ENCODE measurements at regions not wholly inside any gene's neighbourhood (a gene's known extent, or its start where the extent isn't known, plus 50 kb on each side); places are given as distances from the start of the nearest gene placed in this dataset.
A peak's percentile ranks its signal among the peaks of the same experiment; 100 is the strongest.

GRCh38 chr11:116472651-116473050 lies 300.1 kb downstream of the BUD13 start:
- intact Hi-C loops (cut with DNase I): no loop called here
- peak; percentile 62 for ATAC-seq
- DNase-seq (ENCODE audit: low spot score): no peak

- no peak for DNase-seq (ENCODE audit: low spot score)
- ATAC-seq: no peak
- intact Hi-C loops (cut with DNase I): no loop called here
These were observed 301.1 kb downstream of the BUD13 start for GRCh38 chr11:116471608-116472256.

- intact Hi-C loops (cut with DNase I): no loop called here
- ATAC-seq (no peak), DNase-seq (ENCODE audit: low spot score) (no peak)
These were observed 304.1 kb downstream of the BUD13 start for GRCh38 chr11:116468699-116469098.

- intact Hi-C loops (cut with DNase I): no loop called here
- peak; percentile 46 for ATAC-seq
- DNase-seq (ENCODE audit: low spot score): no peak
These were observed 305.0 kb downstream of the BUD13 start for GRCh38 chr11:116467823-116468222.

- intact Hi-C loops (cut with DNase I): no loop called here
- no peak for DNase-seq (ENCODE audit: low spot score)
- no peak for ATAC-seq
These were observed 306.0 kb downstream of the BUD13 start for GRCh38 chr11:116466801-116467200.

GRCh38 chr11:116466191-116466590 lies 306.6 kb downstream of the BUD13 start:
- ATAC-seq (peak; percentile 50), DNase-seq (ENCODE audit: low spot score) (no peak)
- intact Hi-C loops (cut with DNase I): no loop called here

GRCh38 chr11:116465056-116465455 lies 307.7 kb downstream of the BUD13 start:
- no peak for DNase-seq (ENCODE audit: low spot score)
- ATAC-seq: no peak
- intact Hi-C loops (cut with DNase I): no loop called here

GRCh38 chr11:116461789-116462188 lies 311.0 kb downstream of the BUD13 start:
- intact Hi-C loops (cut with DNase I): no loop called here
- no peak for ATAC-seq
- no peak for DNase-seq (ENCODE audit: low spot score)

- DNase-seq (ENCODE audit: low spot score) (no peak), ATAC-seq (no peak)
- intact Hi-C loops (cut with DNase I): no loop called here
These were observed 312.4 kb downstream of the BUD13 start for GRCh38 chr11:116460156-116460920.

GRCh38 chr11:116459185-116460045 lies 313.4 kb downstream of the BUD13 start:
- ATAC-seq: peak; percentile 48
- intact Hi-C loops (cut with DNase I): no loop called here
- no peak for DNase-seq (ENCODE audit: low spot score)

GRCh38 chr11:116458546-116458945 lies 314.2 kb downstream of the BUD13 start:
- ATAC-seq (no peak), DNase-seq (ENCODE audit: low spot score) (no peak)
- intact Hi-C loops (cut with DNase I): no loop called here

- DNase-seq (ENCODE audit: low spot score) (no peak), ATAC-seq (no peak)
- intact Hi-C loops (cut with DNase I): no loop called here
These were observed 315.3 kb downstream of the BUD13 start for GRCh38 chr11:116457336-116458007.

GRCh38 chr11:116454951-116455350 lies 317.8 kb downstream of the BUD13 start:
- no peak for DNase-seq (ENCODE audit: low spot score)
- intact Hi-C loops (cut with DNase I): no loop called here
- no peak for ATAC-seq

- ATAC-seq: no peak
These were observed 318.7 kb downstream of the BUD13 start for GRCh38 chr11:116454020-116454645.

GRCh38 chr11:116452461-116452860 lies 320.3 kb downstream of the BUD13 start:
- intact Hi-C loops (cut with DNase I): no loop called here
- no peak for ATAC-seq
- DNase-seq (ENCODE audit: low spot score): no peak

More at GRCh38 chr11:116454020-116454645, 318.7 kb downstream of the BUD13 start:
- peak; percentile 66 for DNase-seq (ENCODE audit: low spot score)
- intact Hi-C loops (cut with DNase I): no loop called here

GRCh38 chr11:116449522-116449921 lies 323.3 kb downstream of the BUD13 start:
- DNase-seq (ENCODE audit: low spot score) (no peak), ATAC-seq (no peak)
- intact Hi-C loops (cut with DNase I): no loop called here

GRCh38 chr11:116446048-116446941 lies 326.5 kb downstream of the BUD13 start:
- no peak for DNase-seq (ENCODE audit: low spot score)
- no peak for ATAC-seq
- intact Hi-C loops (cut with DNase I): no loop called here

Data from sciatic nerve (tissue), 2 donors.